OCI-LY7 (cell line): ENCODE measurements at regions not wholly inside any gene's neighbourhood (a gene's known extent, or its start where the extent isn't known, plus 50 kb on each side); places are given as distances from the start of the nearest gene placed in this dataset.

Source experiments
- BruUV-seq: library from RNA; stranded (reverse); fragments of 400-500 nt; replicated peaks from 2 replicates; lab custom pipeline; 2021; lab: Mats Ljungman, UMichigan
- CTCF ChIA-PET: fragments of 300-600 bp; sonication (Branson Sonifier 250); formaldehyde crosslinking; loops from one replicate; lab custom pipeline; 2022; ENCODE audit warnings: antibody characterized with exemption; ENCODE audit not compliant: unreplicated experiment; lab: Charles Lee
- POLR2A ChIA-PET: fragments of 300-600 bp; sonication (Branson Sonifier 250); formaldehyde crosslinking; loops from one replicate; lab custom pipeline; 2022; ENCODE audit warnings: antibody characterized with exemption; lab: Charles Lee
- DNase-seq: peaks from one replicate; pipeline ENCODE4 v3.0.0-alpha.2; 2015; ENCODE audit warnings: low spot score
- H2AFZ ChIP-seq: fragments of 200-600 bp; sonication (generic), shearing (Covaris generic); 2 replicates; pipeline ENCODE4 v1.6.1; 2014; ENCODE audit warnings: mild to moderate bottlenecking, antibody characterized with exemption, low read length, moderate library complexity
- H3K27ac ChIP-seq: fragments of 200-600 bp; sonication (generic); 2 replicates; pipeline ENCODE4 v1.5.1; 2014; ENCODE audit warnings: mixed run types, low read depth, mild to moderate bottlenecking, moderate library complexity, low read length, inconsistent platforms; ENCODE audit not compliant: poor library complexity, severe bottlenecking
- H3K36me3 ChIP-seq: fragments of 200-600 bp; sonication (generic); 2 replicates; pipeline ENCODE4 v1.6.1; 2014; ENCODE audit warnings: mild to moderate bottlenecking, antibody characterized with exemption, low read length, moderate library complexity, mixed read lengths; ENCODE audit not compliant: insufficient read depth
- H3K4me1 ChIP-seq: fragments of 200-600 bp; sonication (generic); 2 replicates; pipeline ENCODE4 v1.5.1; 2014; ENCODE audit warnings: mild to moderate bottlenecking, low read length; ENCODE audit not compliant: insufficient read depth, poor library complexity, severe bottlenecking
- H3K4me2 ChIP-seq: fragments of 200-600 bp; sonication (generic); 2 replicates; pipeline ENCODE4 v1.6.1; 2014; ENCODE audit warnings: mild to moderate bottlenecking, low read length
- H3K4me3 ChIP-seq: fragments of 200-600 bp; sonication (generic); 2 replicates; pipeline ENCODE4 v1.5.1; 2014; ENCODE audit warnings: mild to moderate bottlenecking, low read depth, low read length; ENCODE audit not compliant: poor library complexity, severe bottlenecking
- H3K79me2 ChIP-seq: fragments of 200-600 bp; sonication (generic); 2 replicates; pipeline ENCODE4 v1.6.1; 2016; ENCODE audit warnings: low read depth, mild to moderate bottlenecking, low read length, moderate library complexity, mixed read lengths; ENCODE audit not compliant: insufficient read depth
- H3K9me2 ChIP-seq: fragments of 200-600 bp; sonication (generic); 2 replicates; pipeline ENCODE4 v1.6.1; 2016; ENCODE audit warnings: mild to moderate bottlenecking, low read length, mixed read lengths; ENCODE audit not compliant: insufficient read depth
- H3K9me3 ChIP-seq: fragments of 200-600 bp; sonication (generic); 2 replicates; pipeline ENCODE4 v1.6.1; 2014; ENCODE audit warnings: mild to moderate bottlenecking, mixed run types, low read length, mixed read lengths
- H4K20me1 ChIP-seq: fragments of 200-600 bp; sonication (generic); 2 replicates; pipeline ENCODE4 v1.6.1; 2014; ENCODE audit warnings: mild to moderate bottlenecking, antibody characterized with exemption, low read length, moderate library complexity, mixed read lengths; ENCODE audit not compliant: insufficient read depth
- EZH2phosphoT487 ChIP-seq: fragments of 200-600 bp; sonication (generic); IDR thresholded peaks from 2 replicates; pipeline ENCODE4 v1.6.1; 2018; ENCODE audit warnings: low read depth, borderline replicate concordance, mild to moderate bottlenecking, mixed run types, antibody characterized with exemption, low read length, moderate library complexity, mixed read lengths
- intact Hi-C: fragments of 100-400 bp; cut with micrococcal nuclease; formaldehyde crosslinking; loops from one replicate; pipeline ENCODE4 v1.10.0; 2022; ENCODE audit not compliant: unreplicated experiment
- TF ChIP-seq, protein P1 (sequence below): fragments of 200-600 bp; sonication (generic); conservative IDR thresholded peaks from 2 replicates; pipeline ENCODE4 v1.5.1; 2014; ENCODE audit warnings: mild to moderate bottlenecking, antibody characterized with exemption, low read length, moderate library complexity, mixed read lengths

DNA sequence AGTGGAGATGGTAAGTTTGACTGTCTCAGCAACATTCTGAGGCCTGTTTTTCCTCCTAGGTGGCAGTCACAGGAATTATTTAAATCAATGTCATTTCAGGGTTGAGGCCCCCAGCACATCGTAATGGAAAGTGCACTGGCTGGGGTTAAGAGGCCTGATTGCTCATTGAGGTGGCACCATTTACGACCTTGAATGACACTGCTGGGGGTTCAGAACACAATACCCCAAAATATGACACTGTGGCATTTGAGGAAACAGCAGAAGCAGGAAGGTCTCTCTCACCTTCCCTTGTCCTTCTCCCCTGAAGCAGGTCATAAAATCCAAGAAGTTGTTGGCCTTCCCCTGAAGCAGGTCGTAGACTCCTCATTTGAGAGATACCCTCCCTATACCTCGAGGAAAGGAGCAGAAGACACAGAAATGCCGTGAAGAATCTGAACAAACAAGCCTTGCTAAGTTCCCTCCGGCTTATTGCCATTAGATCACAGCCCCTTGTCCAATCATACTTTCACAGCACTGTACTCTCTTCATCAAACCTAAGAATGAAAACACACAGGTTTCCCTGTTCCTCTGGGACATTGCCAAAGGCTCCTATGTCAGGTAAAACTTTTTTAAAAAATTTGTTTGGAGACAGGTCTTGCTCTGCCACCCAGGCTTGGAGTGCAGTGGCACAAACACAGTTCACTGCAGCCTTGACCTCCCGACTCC, 71.3 kb downstream of the S1PR1 start:
- ChIA-PET CTCF (no interaction called here), POLR2A (interaction anchor here (1.2 kb wide), 1 partner anchor 15 kb away, joined by 3 read pairs; no protein-coding TSS in a partner anchor)
- Histone ChIP-seq H4K20me1 (no peaks in the 10 kb centered on the region), H3K27ac (no peak overlapping the region), H3K79me2 (no peaks in the 10 kb centered on the region), H3K9me2 (no peaks in the 10 kb centered on the region), H3K9me3 (no peaks in the 10 kb centered on the region), H3K36me3 (no peaks in the 10 kb centered on the region), H3K4me3 (no peak overlapping the region), H3K4me1 (peaks cover 24% of the 10 kb centered on the region), H2AFZ (no peak overlapping the region), H3K4me2 (no peak overlapping the region)
- DNase-seq: no peak
- TF ChIP-seq, protein P1, sequence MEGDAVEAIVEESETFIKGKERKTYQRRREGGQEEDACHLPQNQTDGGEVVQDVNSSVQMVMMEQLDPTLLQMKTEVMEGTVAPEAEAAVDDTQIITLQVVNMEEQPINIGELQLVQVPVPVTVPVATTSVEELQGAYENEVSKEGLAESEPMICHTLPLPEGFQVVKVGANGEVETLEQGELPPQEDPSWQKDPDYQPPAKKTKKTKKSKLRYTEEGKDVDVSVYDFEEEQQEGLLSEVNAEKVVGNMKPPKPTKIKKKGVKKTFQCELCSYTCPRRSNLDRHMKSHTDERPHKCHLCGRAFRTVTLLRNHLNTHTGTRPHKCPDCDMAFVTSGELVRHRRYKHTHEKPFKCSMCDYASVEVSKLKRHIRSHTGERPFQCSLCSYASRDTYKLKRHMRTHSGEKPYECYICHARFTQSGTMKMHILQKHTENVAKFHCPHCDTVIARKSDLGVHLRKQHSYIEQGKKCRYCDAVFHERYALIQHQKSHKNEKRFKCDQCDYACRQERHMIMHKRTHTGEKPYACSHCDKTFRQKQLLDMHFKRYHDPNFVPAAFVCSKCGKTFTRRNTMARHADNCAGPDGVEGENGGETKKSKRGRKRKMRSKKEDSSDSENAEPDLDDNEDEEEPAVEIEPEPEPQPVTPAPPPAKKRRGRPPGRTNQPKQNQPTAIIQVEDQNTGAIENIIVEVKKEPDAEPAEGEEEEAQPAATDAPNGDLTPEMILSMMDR: no peak
- TF ChIP-seq EZH2phosphoT487: no peak
- no TSS peak for BruUV-seq
- intact Hi-C loops: no loop called here

DNA sequence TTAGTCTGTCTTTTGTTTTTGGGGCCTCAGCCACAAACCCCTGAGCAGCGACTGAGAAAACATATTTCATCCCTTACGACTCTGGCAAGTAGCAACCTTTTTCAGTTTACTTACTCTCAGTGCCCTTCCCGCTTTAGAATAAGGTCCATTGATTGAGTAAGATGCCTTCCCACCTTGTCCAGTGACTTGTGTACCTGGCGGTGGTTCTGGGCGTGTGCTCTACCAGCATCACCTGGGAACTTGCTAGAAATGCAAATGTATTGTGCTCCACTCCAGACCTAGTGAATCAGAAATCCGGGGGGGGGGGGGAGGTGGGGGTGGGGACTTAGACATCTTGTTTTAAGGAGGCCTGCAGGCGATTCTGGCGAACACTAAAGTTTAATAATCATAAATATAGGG, 72.1 kb downstream of the S1PR1 start:
- Histone ChIP-seq H3K27ac (no peak overlapping the region), H3K4me3 (no peak overlapping the region), H4K20me1 (no peaks in the 10 kb centered on the region), H3K36me3 (no peaks in the 10 kb centered on the region), H3K9me2 (no peaks in the 10 kb centered on the region), H2AFZ (no peak overlapping the region), H3K4me2 (peak overlapping the region; percentile 57; the same call in 1 of the 2 replicates), H3K4me1 (peaks cover 24% of the 10 kb centered on the region), H3K9me3 (no peaks in the 10 kb centered on the region), H3K79me2 (no peaks in the 10 kb centered on the region)
- CTCF ChIA-PET: interaction anchor here (1.1 to 1.4 kb wide), 2 partner anchors 99 to 129 kb away, joined by 5 to 17 read pairs; no protein-coding TSS in a partner anchor
- POLR2A ChIA-PET: interaction anchor here (0.8 to 2.3 kb wide), 7 partner anchors 8 to 385 kb away, joined by 3 to 9 read pairs (median 3); no protein-coding TSS in a partner anchor
- no peak for DNase-seq
- intact Hi-C loops: loop anchor here (1.0 kb wide), 2 partner anchors 48 to 129 kb away; no protein-coding TSS in a partner anchor
- TF ChIP-seq, protein P1: no peak
- no peak for TF ChIP-seq EZH2phosphoT487
- BruUV-seq: no TSS peak
